GM21515 (cell line): ENCODE measurements at regions not wholly inside any gene's neighbourhood (a gene's known extent, or its start where the extent isn't known, plus 50 kb on each side); places are given as distances from the start of the nearest gene placed in this dataset.
A peak's percentile ranks its signal among the peaks of the same experiment; 100 is the strongest.

ENCODE experiments used
- ATAC-seq: cut with Tn5 transposase; IDR thresholded peaks from one replicate; pipeline ENCODE4 v1.9.1; 2021; ENCODE audit not compliant: unreplicated experiment

- no peak for ATAC-seq
Observed at GRCh38 chr2:147098940-147099339, 745.9 kb upstream of the ACVR2A start.

- no peak for ATAC-seq
Observed at GRCh38 chr2:147097747-147098146, 747.1 kb upstream of the ACVR2A start.

GRCh38 chr2:147096671-147097070 lies 748.2 kb upstream of the ACVR2A start:
- ATAC-seq: no peak

- ATAC-seq: no peak
Observed at GRCh38 chr2:147095376-147095775, 749.5 kb upstream of the ACVR2A start.

- no peak for ATAC-seq
Observed at GRCh38 chr2:147094077-147094476, 750.8 kb upstream of the ACVR2A start.

- no peak for ATAC-seq
Observed at GRCh38 chr2:147092266-147092665, 752.6 kb upstream of the ACVR2A start.

- no peak for ATAC-seq
Observed at GRCh38 chr2:147091448-147091847, 753.4 kb upstream of the ACVR2A start.

GRCh38 chr2:147088871-147089270 lies 756.0 kb upstream of the ACVR2A start:
- ATAC-seq: no peak

- no peak for ATAC-seq
Observed at GRCh38 chr2:147086715-147087114, 758.1 kb upstream of the ACVR2A start.

- ATAC-seq: no peak
Observed at GRCh38 chr2:147083664-147084063, 761.2 kb upstream of the ACVR2A start.

- peak; percentile 94 for ATAC-seq
Observed at GRCh38 chr2:147082850-147083522, 761.8 kb upstream of the ACVR2A start.

- ATAC-seq: no peak
Observed at GRCh38 chr2:147081831-147082230, 763.0 kb upstream of the ACVR2A start.

- ATAC-seq: no peak
Observed at GRCh38 chr2:147076634-147077033, 768.2 kb upstream of the ACVR2A start.

- ATAC-seq: no peak
Observed at GRCh38 chr2:147068071-147068470, 776.8 kb upstream of the ACVR2A start.

GRCh38 chr2:147067136-147067535 lies 777.7 kb upstream of the ACVR2A start:
- ATAC-seq: no peak

GRCh38 chr2:147062073-147062472 lies 782.8 kb upstream of the ACVR2A start:
- ATAC-seq: no peak

- no peak for ATAC-seq
Observed at GRCh38 chr2:147061269-147061668, 783.6 kb upstream of the ACVR2A start.

GRCh38 chr2:147057892-147058490 lies 786.8 kb upstream of the ACVR2A start:
- no peak for ATAC-seq

- no peak for ATAC-seq
Observed at GRCh38 chr2:147051814-147052213, 793.0 kb upstream of the ACVR2A start.

- no peak for ATAC-seq
Observed at GRCh38 chr2:147051248-147051647, 793.6 kb upstream of the ACVR2A start.

GRCh38 chr2:147049957-147050356 lies 794.9 kb upstream of the ACVR2A start:
- ATAC-seq: no peak

GRCh38 chr2:147046473-147046872 lies 798.4 kb upstream of the ACVR2A start:
- ATAC-seq: no peak

GRCh38 chr2:147045113-147045512 lies 799.7 kb upstream of the ACVR2A start:
- ATAC-seq: no peak
